ENCODE measurements at regions not wholly inside any gene's neighbourhood (a gene's known extent, or its start where the extent isn't known, plus 50 kb on each side); places are given as distances from the start of the nearest gene placed in this dataset.

- no peaks in the 10 kb centered on the region for H3K27me3 ChIP-seq (ENCODE audit: low read length)
- no peak for DNase-seq
- H2AFZ ChIP-seq (ENCODE audit: low read length): no peak overlapping the region
- no peaks in the 10 kb centered on the region for H3K36me3 ChIP-seq (ENCODE audit: insufficient read depth, low read length)
- no peaks in the 10 kb centered on the region for H3K9me2 ChIP-seq (replicated peaks; ENCODE audit: insufficient read depth, low read length)
- no peak overlapping the region for H3K4me2 ChIP-seq (ENCODE audit: low read depth, low read length, poor library complexity, severe bottlenecking)
- no peaks in the 10 kb centered on the region for H3K4me1 ChIP-seq (ENCODE audit: low read length)
- H3K27ac ChIP-seq (ENCODE audit: low read length): no peak overlapping the region
- H3K4me3 ChIP-seq (ENCODE audit: low read length): no peak overlapping the region
- no peaks in the 10 kb centered on the region for H4K20me1 ChIP-seq (ENCODE audit: insufficient read depth, low read depth, low read length)
- H3K79me2 ChIP-seq (ENCODE audit: low read length): no peaks in the 10 kb centered on the region
- H3K9ac ChIP-seq (ENCODE audit: low read length): no peak overlapping the region
- H3K9me3 ChIP-seq (ENCODE audit: low read length): no peaks in the 10 kb centered on the region
These were observed 350.0 kb upstream of the THBS1 start for GRCh38 chr15:39230908-39231285.

- H3K36me3 ChIP-seq (ENCODE audit: insufficient read depth, low read length): no peaks in the 10 kb centered on the region
- H3K4me3 ChIP-seq (ENCODE audit: low read length): no peak overlapping the region
- no peaks in the 10 kb centered on the region for H3K79me2 ChIP-seq (ENCODE audit: low read length)
- H4K20me1 ChIP-seq (ENCODE audit: insufficient read depth, low read depth, low read length): no peaks in the 10 kb centered on the region
- no peak overlapping the region for H2AFZ ChIP-seq (ENCODE audit: low read length)
- no peak overlapping the region for H3K4me2 ChIP-seq (ENCODE audit: low read depth, low read length, poor library complexity, severe bottlenecking)
- no peak for DNase-seq
- H3K9ac ChIP-seq (ENCODE audit: low read length): no peak overlapping the region
- no peaks in the 10 kb centered on the region for H3K9me3 ChIP-seq (ENCODE audit: low read length)
- no peak overlapping the region for H3K27ac ChIP-seq (ENCODE audit: low read length)
- no peaks in the 10 kb centered on the region for H3K4me1 ChIP-seq (ENCODE audit: low read length)
- H3K9me2 ChIP-seq (replicated peaks; ENCODE audit: insufficient read depth, low read length): no peaks in the 10 kb centered on the region
- H3K27me3 ChIP-seq (ENCODE audit: low read length): no peaks in the 10 kb centered on the region
These were observed 348.4 kb upstream of the THBS1 start for GRCh38 chr15:39232512-39232911.

GRCh38 chr15:39235084-39235795 is 345.6 kb upstream of the THBS1 start:
- Histone ChIP-seq H3K4me3 (ENCODE audit: low read length) (no peak overlapping the region), H2AFZ (ENCODE audit: low read length) (no peak overlapping the region), H3K9ac (ENCODE audit: low read length) (no peak overlapping the region), H3K9me2 (replicated peaks; ENCODE audit: insufficient read depth, low read length) (no peaks in the 10 kb centered on the region), H3K9me3 (ENCODE audit: low read length) (no peaks in the 10 kb centered on the region), H3K4me1 (ENCODE audit: low read length) (no peaks in the 10 kb centered on the region), H3K27ac (ENCODE audit: low read length) (no peak overlapping the region), H3K36me3 (ENCODE audit: insufficient read depth, low read length) (no peaks in the 10 kb centered on the region), H3K4me2 (ENCODE audit: low read depth, low read length, poor library complexity, severe bottlenecking) (no peak overlapping the region), H3K79me2 (ENCODE audit: low read length) (no peaks in the 10 kb centered on the region), H3K27me3 (ENCODE audit: low read length) (no peaks in the 10 kb centered on the region), H4K20me1 (ENCODE audit: insufficient read depth, low read depth, low read length) (no peaks in the 10 kb centered on the region)
- no peak for DNase-seq

- H3K4me2 ChIP-seq (ENCODE audit: low read depth, low read length, poor library complexity, severe bottlenecking): no peak overlapping the region
- no peaks in the 10 kb centered on the region for H3K79me2 ChIP-seq (ENCODE audit: low read length)
- H3K9me2 ChIP-seq (replicated peaks; ENCODE audit: insufficient read depth, low read length): no peaks in the 10 kb centered on the region
- no peak overlapping the region for H3K9ac ChIP-seq (ENCODE audit: low read length)
- H3K27ac ChIP-seq (ENCODE audit: low read length): no peak overlapping the region
- H3K36me3 ChIP-seq (ENCODE audit: insufficient read depth, low read length): no peaks in the 10 kb centered on the region
- no peaks in the 10 kb centered on the region for H4K20me1 ChIP-seq (ENCODE audit: insufficient read depth, low read depth, low read length)
- H3K9me3 ChIP-seq (ENCODE audit: low read length): no peaks in the 10 kb centered on the region
- no peak overlapping the region for H3K4me3 ChIP-seq (ENCODE audit: low read length)
- H3K27me3 ChIP-seq (ENCODE audit: low read length): no peaks in the 10 kb centered on the region
- no peak overlapping the region for H2AFZ ChIP-seq (ENCODE audit: low read length)
- no peak for DNase-seq
- no peaks in the 10 kb centered on the region for H3K4me1 ChIP-seq (ENCODE audit: low read length)
These were observed 344.5 kb upstream of the THBS1 start for GRCh38 chr15:39236375-39236774.

GRCh38 chr15:39238443-39238842 is 342.4 kb upstream of the THBS1 start:
- Histone ChIP-seq H3K27me3 (ENCODE audit: low read length) (no peaks in the 10 kb centered on the region), H3K4me2 (ENCODE audit: low read depth, low read length, poor library complexity, severe bottlenecking) (no peak overlapping the region), H3K9me3 (ENCODE audit: low read length) (no peaks in the 10 kb centered on the region), H3K27ac (ENCODE audit: low read length) (no peak overlapping the region), H3K36me3 (ENCODE audit: insufficient read depth, low read length) (no peaks in the 10 kb centered on the region), H2AFZ (ENCODE audit: low read length) (no peak overlapping the region), H3K9me2 (replicated peaks; ENCODE audit: insufficient read depth, low read length) (no peaks in the 10 kb centered on the region), H3K4me3 (ENCODE audit: low read length) (no peak overlapping the region), H3K79me2 (ENCODE audit: low read length) (no peaks in the 10 kb centered on the region), H4K20me1 (ENCODE audit: insufficient read depth, low read depth, low read length) (no peaks in the 10 kb centered on the region), H3K9ac (ENCODE audit: low read length) (no peak overlapping the region), H3K4me1 (ENCODE audit: low read length) (no peaks in the 10 kb centered on the region)
- DNase-seq: no peak

GRCh38 chr15:39239562-39239961 is 341.3 kb upstream of the THBS1 start:
- Histone ChIP-seq H4K20me1 (ENCODE audit: insufficient read depth, low read depth, low read length) (no peaks in the 10 kb centered on the region), H3K79me2 (ENCODE audit: low read length) (no peaks in the 10 kb centered on the region), H3K4me2 (ENCODE audit: low read depth, low read length, poor library complexity, severe bottlenecking) (no peak overlapping the region), H3K9me3 (ENCODE audit: low read length) (no peaks in the 10 kb centered on the region), H3K4me3 (ENCODE audit: low read length) (no peak overlapping the region), H3K27me3 (ENCODE audit: low read length) (no peaks in the 10 kb centered on the region), H3K9me2 (replicated peaks; ENCODE audit: insufficient read depth, low read length) (no peaks in the 10 kb centered on the region), H3K27ac (ENCODE audit: low read length) (no peak overlapping the region), H2AFZ (ENCODE audit: low read length) (no peak overlapping the region), H3K9ac (ENCODE audit: low read length) (no peak overlapping the region), H3K36me3 (ENCODE audit: insufficient read depth, low read length) (no peaks in the 10 kb centered on the region), H3K4me1 (ENCODE audit: low read length) (no peaks in the 10 kb centered on the region)
- DNase-seq: no peak

GRCh38 chr15:39242345-39242744 is 338.5 kb upstream of the THBS1 start:
- no peaks in the 10 kb centered on the region for H4K20me1 ChIP-seq (ENCODE audit: insufficient read depth, low read depth, low read length)
- no peaks in the 10 kb centered on the region for H3K9me2 ChIP-seq (replicated peaks; ENCODE audit: insufficient read depth, low read length)
- no peak for DNase-seq
- no peaks in the 10 kb centered on the region for H3K79me2 ChIP-seq (ENCODE audit: low read length)
- H3K27me3 ChIP-seq (ENCODE audit: low read length): no peaks in the 10 kb centered on the region
- no peak overlapping the region for H3K4me3 ChIP-seq (ENCODE audit: low read length)
- H3K36me3 ChIP-seq (ENCODE audit: insufficient read depth, low read length): no peaks in the 10 kb centered on the region
- no peak overlapping the region for H3K4me2 ChIP-seq (ENCODE audit: low read depth, low read length, poor library complexity, severe bottlenecking)
- no peak overlapping the region for H3K9ac ChIP-seq (ENCODE audit: low read length)
- H2AFZ ChIP-seq (ENCODE audit: low read length): no peak overlapping the region
- no peaks in the 10 kb centered on the region for H3K9me3 ChIP-seq (ENCODE audit: low read length)
- H3K27ac ChIP-seq (ENCODE audit: low read length): no peak overlapping the region
- H3K4me1 ChIP-seq (ENCODE audit: low read length): no peaks in the 10 kb centered on the region

- H3K27ac ChIP-seq (ENCODE audit: low read length): no peak overlapping the region
- no peak for DNase-seq
- no peak overlapping the region for H3K4me3 ChIP-seq (ENCODE audit: low read length)
- no peaks in the 10 kb centered on the region for H3K4me1 ChIP-seq (ENCODE audit: low read length)
- H3K9me3 ChIP-seq (ENCODE audit: low read length): no peaks in the 10 kb centered on the region
- no peaks in the 10 kb centered on the region for H4K20me1 ChIP-seq (ENCODE audit: insufficient read depth, low read depth, low read length)
- H3K79me2 ChIP-seq (ENCODE audit: low read length): no peaks in the 10 kb centered on the region
- H3K4me2 ChIP-seq (ENCODE audit: low read depth, low read length, poor library complexity, severe bottlenecking): no peak overlapping the region
- H3K27me3 ChIP-seq (ENCODE audit: low read length): no peaks in the 10 kb centered on the region
- H3K9ac ChIP-seq (ENCODE audit: low read length): no peak overlapping the region
- no peaks in the 10 kb centered on the region for H3K36me3 ChIP-seq (ENCODE audit: insufficient read depth, low read length)
- no peak overlapping the region for H2AFZ ChIP-seq (ENCODE audit: low read length)
- H3K9me2 ChIP-seq (replicated peaks; ENCODE audit: insufficient read depth, low read length): no peaks in the 10 kb centered on the region
These were observed 337.5 kb upstream of the THBS1 start for GRCh38 chr15:39243396-39243795.

GRCh38 chr15:39244776-39245175 is 336.1 kb upstream of the THBS1 start:
- Histone ChIP-seq H3K4me1 (ENCODE audit: low read length) (no peaks in the 10 kb centered on the region), H3K79me2 (ENCODE audit: low read length) (no peaks in the 10 kb centered on the region), H3K4me2 (ENCODE audit: low read depth, low read length, poor library complexity, severe bottlenecking) (no peak overlapping the region), H3K9me2 (replicated peaks; ENCODE audit: insufficient read depth, low read length) (no peaks in the 10 kb centered on the region), H3K9me3 (ENCODE audit: low read length) (no peaks in the 10 kb centered on the region), H4K20me1 (ENCODE audit: insufficient read depth, low read depth, low read length) (no peaks in the 10 kb centered on the region), H3K27ac (ENCODE audit: low read length) (no peak overlapping the region), H3K9ac (ENCODE audit: low read length) (no peak overlapping the region), H3K36me3 (ENCODE audit: insufficient read depth, low read length) (no peaks in the 10 kb centered on the region), H2AFZ (ENCODE audit: low read length) (no peak overlapping the region), H3K4me3 (ENCODE audit: low read length) (no peak overlapping the region), H3K27me3 (ENCODE audit: low read length) (no peaks in the 10 kb centered on the region)
- DNase-seq: no peak

Data from Karpas-422 (cell line).